Testis (tissue), 2 donors: ENCODE measurements at regions not wholly inside any gene's neighbourhood (a gene's known extent, or its start where the extent isn't known, plus 50 kb on each side); places are given as distances from the start of the nearest gene placed in this dataset.

ENCODE experiments used
- DNase-seq: peaks from one replicate; pipeline ENCODE4 v3.0.0-alpha.2; 2019
- H3K27ac ChIP-seq, 2 donors: fragments of 200-600 bp; sonication (generic); one replicate each; pipeline ENCODE4 v1.5.1; 2019
- H3K27me3 ChIP-seq: fragments of 200-600 bp; sonication (generic); one replicate; pipeline ENCODE4 v1.5.1; 2019
- H3K36me3 ChIP-seq: fragments of 200-600 bp; sonication (generic); one replicate; pipeline ENCODE4 v1.5.1; 2017; ENCODE audit warnings: low read depth; ENCODE audit errors: missing control alignments
- H3K4me1 ChIP-seq: fragments of 200-600 bp; sonication (generic); one replicate; pipeline ENCODE4 v1.5.1; 2019
- H3K4me3 ChIP-seq, 2 donors: fragments of 200-600 bp; sonication (generic); one replicate each; pipeline ENCODE4 v1.5.1; 2017 to 2019
- H3K9me3 ChIP-seq: fragments of 200-600 bp; sonication (generic); one replicate; pipeline ENCODE4 v1.5.1; 2017
- CTCF ChIP-seq, 3 experiments: fragments of 450-650 bp in 2 of 3; fragments of 200-600 bp in 1 of 3; sonication (generic) in 1 of 3; IDR thresholded peaks; one replicate each; pipeline ENCODE4 v1.5.1; 2016 to 2019; ENCODE audit warnings: antibody characterized with exemption in 3 of 3, mild to moderate bottlenecking in 2 of 3, moderate library complexity in 1 of 3
- POLR2A ChIP-seq: fragments of 450-650 bp; IDR thresholded peaks from one replicate; pipeline ENCODE4 v1.6.1; 2017; ENCODE audit warnings: antibody characterized with exemption, mild to moderate bottlenecking, moderate library complexity
- WGBS, 2 donors: methylation state at CpG; one replicate each; pipeline ENCODE4 v1.1.5; 2018; 5-methylcytosine and 5-hydroxymethylcytosine counted together
- intact Hi-C: fragments of 100-400 bp; cut with DNase I; formaldehyde crosslinking; loops from one replicate; pipeline ENCODE4 v1.15.1; 2023; ENCODE audit warnings: low total_unique reads

- no peak overlapping the region for H3K4me3 ChIP-seq
- no peaks in the 10 kb centered on the region for H3K9me3 ChIP-seq
- DNase-seq, result no peak
- TF ChIP-seq CTCF (IDR thresholded peaks at IDR 0.05) (no peak), POLR2A (no peak)
- intact Hi-C loops, result no loop called here
- H3K4me1 ChIP-seq, result no peaks in the 10 kb centered on the region
- H3K27ac ChIP-seq, result no peak overlapping the region
- H3K27me3 ChIP-seq, result no peaks in the 10 kb centered on the region
- H3K36me3 ChIP-seq, result no peaks in the 10 kb centered on the region
Measured at GRCh38 chr4:162988530-162988929, 178.2 kb downstream of the NAF1 start.

GRCh38 chr4:162985131-162985530, 181.6 kb downstream of the NAF1 start:
- Histone ChIP-seq H3K27me3 (no peaks in the 10 kb centered on the region), H3K9me3 (no peaks in the 10 kb centered on the region), H3K27ac (no peak overlapping the region), H3K36me3 (no peaks in the 10 kb centered on the region), H3K4me3 (no peak overlapping the region), H3K4me1 (no peaks in the 10 kb centered on the region)
- DNase-seq, result no peak
- intact Hi-C loops, result no loop called here
- WGBS, 2 donors, result 81 to 88% methylated on average over 8 to 13 of the region's 13 CpGs
- TF ChIP-seq POLR2A (no peak), CTCF (IDR thresholded peaks at IDR 0.05) (no peak)

GRCh38 chr4:162984621-162985020, 182.1 kb downstream of the NAF1 start:
- Histone ChIP-seq H3K27ac (no peak overlapping the region), H3K9me3 (no peaks in the 10 kb centered on the region), H3K4me3 (no peak overlapping the region), H3K27me3 (no peaks in the 10 kb centered on the region), H3K36me3 (no peaks in the 10 kb centered on the region), H3K4me1 (no peaks in the 10 kb centered on the region)
- WGBS, 2 donors, result 69 to 92% methylated on average over 4 to 18 of the region's 18 CpGs
- DNase-seq, result no peak
- TF ChIP-seq CTCF (IDR thresholded peaks at IDR 0.05) (no peak), POLR2A (no peak)
- intact Hi-C loops, result no loop called here

GRCh38 chr4:162981823-162982222, 184.9 kb downstream of the NAF1 start:
- no peaks in the 10 kb centered on the region for H3K36me3 ChIP-seq
- no peak for TF ChIP-seq POLR2A
- TF ChIP-seq CTCF (IDR thresholded peaks at IDR 0.05), result no peak
- H3K4me1 ChIP-seq, result no peaks in the 10 kb centered on the region
- 93 to 95% methylated on average over 2 of the region's 2 CpGs for WGBS, 2 donors
- H3K27ac ChIP-seq, result no peak overlapping the region
- intact Hi-C loops, result no loop called here
- no peaks in the 10 kb centered on the region for H3K9me3 ChIP-seq
- DNase-seq, result no peak
- H3K27me3 ChIP-seq, result no peaks in the 10 kb centered on the region
- no peak overlapping the region for H3K4me3 ChIP-seq

GRCh38 chr4:162978398-162978797, 188.3 kb downstream of the NAF1 start:
- Histone ChIP-seq H3K4me3 (no peak overlapping the region), H3K27me3 (no peaks in the 10 kb centered on the region), H3K36me3 (no peaks in the 10 kb centered on the region), H3K27ac (no peak overlapping the region), H3K9me3 (no peaks in the 10 kb centered on the region), H3K4me1 (no peaks in the 10 kb centered on the region)
- WGBS, 2 donors, result 68 to 75% methylated on average over 2 of the region's 2 CpGs
- DNase-seq, result no peak
- TF ChIP-seq CTCF (IDR thresholded peaks at IDR 0.05), result no peak
- no peak for TF ChIP-seq POLR2A
- intact Hi-C loops, result no loop called here
